Mesenchymal stem cell (in vitro differentiated cells and primary cell): ENCODE measurements at regions not wholly inside any gene's neighbourhood (a gene's known extent, or its start where the extent isn't known, plus 50 kb on each side); places are given as distances from the start of the nearest gene placed in this dataset.

Source experiments
- DNase-seq: peaks from one replicate; pipeline ENCODE4 v3.0.0-alpha.2; 2013
- H2AFZ ChIP-seq: one replicate; pipeline ENCODE4 v1.6.1; 2013; ENCODE audit warnings: low read depth, mild to moderate bottlenecking, control low read depth, inconsistent platforms, low read length, moderate library complexity
- H2AK5ac ChIP-seq: 2 replicates; pipeline ENCODE4 v1.6.1; 2013; ENCODE audit warnings: low read length, moderate library complexity, mild to moderate bottlenecking, inconsistent platforms; ENCODE audit not compliant: severe bottlenecking
- H2BK120ac ChIP-seq: one replicate; pipeline ENCODE4 v1.6.1; 2013; ENCODE audit warnings: low read depth, mild to moderate bottlenecking, inconsistent platforms, low read length, moderate library complexity
- H2BK12ac ChIP-seq, 2 experiments: one replicate each; pipeline ENCODE4 v1.6.1; 2013; ENCODE audit warnings: inconsistent platforms in 2 of 2, low read length in 2 of 2, mild to moderate bottlenecking in 2 of 2, moderate library complexity in 2 of 2, control low read depth in 1 of 2
- H2BK15ac ChIP-seq: one replicate; pipeline ENCODE4 v1.6.1; 2013; ENCODE audit warnings: mild to moderate bottlenecking, low read depth, inconsistent platforms; ENCODE audit not compliant: poor library complexity, severe bottlenecking
- H2BK5ac ChIP-seq: 2 replicates; pipeline ENCODE4 v1.6.1; 2013; ENCODE audit warnings: low read depth, mild to moderate bottlenecking, low read length, control low read depth, inconsistent platforms; ENCODE audit not compliant: poor library complexity, severe bottlenecking
- H3K14ac ChIP-seq, 2 experiments: one replicate each; pipeline ENCODE4 v1.6.1; 2013; ENCODE audit warnings: inconsistent platforms in 2 of 2, low read length in 2 of 2, control low read depth in 1 of 2, mild to moderate bottlenecking in 1 of 2, moderate library complexity in 1 of 2
- H3K18ac ChIP-seq, 2 experiments: one replicate each; pipeline ENCODE4 v1.6.1; 2013; ENCODE audit warnings: inconsistent platforms in 2 of 2, low read length in 2 of 2, control low read depth in 1 of 2, low read depth in 1 of 2, mild to moderate bottlenecking in 1 of 2
- H3K23ac ChIP-seq, 2 experiments: one replicate each; pipeline ENCODE4 v1.6.1; 2013; ENCODE audit warnings: inconsistent platforms in 2 of 2, low read length in 2 of 2, mild to moderate bottlenecking in 2 of 2, moderate library complexity in 2 of 2, control low read depth in 1 of 2
- H3K27ac ChIP-seq: 2 replicates; pipeline ENCODE4 v1.5.1; 2013; ENCODE audit warnings: mild to moderate bottlenecking, moderate library complexity, low read length, control low read depth, inconsistent platforms; ENCODE audit not compliant: poor library complexity, severe bottlenecking
- H3K27me3 ChIP-seq, 2 experiments: 2 replicates each; pipeline versions ENCODE4 v1.6.1 to v1.7.0; 2013; ENCODE audit warnings: low read length in 2 of 2, mild to moderate bottlenecking in 2 of 2, moderate library complexity in 2 of 2, control low read depth in 1 of 2, inconsistent platforms in 1 of 2; ENCODE audit not compliant: control insufficient read depth in 1 of 2, insufficient read depth in 1 of 2
- H3K36me3 ChIP-seq, 2 experiments: 2 replicates each; pipeline versions ENCODE4 v1.6.1 to v1.7.0; 2013; ENCODE audit warnings: low read length in 2 of 2, control low read depth in 1 of 2, inconsistent platforms in 1 of 2, low read depth in 1 of 2, mild to moderate bottlenecking in 1 of 2; ENCODE audit not compliant: insufficient read depth in 2 of 2, control insufficient read depth in 1 of 2
- H3K4ac ChIP-seq, 2 experiments: one replicate each; pipeline ENCODE4 v1.6.1; 2013; ENCODE audit warnings: inconsistent platforms in 2 of 2, low read length in 2 of 2, mild to moderate bottlenecking in 2 of 2, moderate library complexity in 2 of 2, control low read depth in 1 of 2, low read depth in 1 of 2
- H3K4me1 ChIP-seq: 2 replicates; pipeline ENCODE4 v1.6.1; 2013; ENCODE audit warnings: low read depth, low read length, control low read depth; ENCODE audit not compliant: control insufficient read depth, insufficient read depth
- H3K4me2 ChIP-seq: 2 replicates; pipeline ENCODE4 v1.6.1; 2013; ENCODE audit warnings: low read length, mild to moderate bottlenecking, inconsistent platforms; ENCODE audit not compliant: poor library complexity, severe bottlenecking
- H3K4me3 ChIP-seq, 2 experiments: 2 replicates each; pipeline versions ENCODE4 v1.5.1 to v1.7.0; 2013; ENCODE audit warnings: low read length in 2 of 2, mild to moderate bottlenecking in 2 of 2, control low read depth in 1 of 2, low read depth in 1 of 2; ENCODE audit not compliant: insufficient read depth in 1 of 2
- H3K79me1 ChIP-seq: replicated peaks from 2 replicates; pipeline ENCODE4 v1.6.1; 2013; ENCODE audit warnings: mild to moderate bottlenecking, control low read depth, low read length, inconsistent platforms; ENCODE audit not compliant: poor library complexity, severe bottlenecking
- H3K9ac ChIP-seq: 2 replicates; pipeline ENCODE4 v1.7.0; 2013; ENCODE audit warnings: mild to moderate bottlenecking, low read length, moderate library complexity
- H3K9me3 ChIP-seq: 2 replicates; pipeline ENCODE4 v1.7.0; 2013; ENCODE audit warnings: mild to moderate bottlenecking, low read length; ENCODE audit not compliant: control insufficient read depth
- H4K8ac ChIP-seq: one replicate; pipeline ENCODE4 v1.6.1; 2013; ENCODE audit warnings: inconsistent platforms, mild to moderate bottlenecking, low read length, moderate library complexity
- H4K91ac ChIP-seq: one replicate; pipeline ENCODE4 v1.6.1; 2013; ENCODE audit warnings: mild to moderate bottlenecking, low read length, inconsistent platforms
- WGBS: methylation state at CpG from one replicate; pipeline ENCODE4 v1.1.7; 2013; ENCODE audit warnings: mixed read lengths; 5-methylcytosine and 5-hydroxymethylcytosine counted together

DNA sequence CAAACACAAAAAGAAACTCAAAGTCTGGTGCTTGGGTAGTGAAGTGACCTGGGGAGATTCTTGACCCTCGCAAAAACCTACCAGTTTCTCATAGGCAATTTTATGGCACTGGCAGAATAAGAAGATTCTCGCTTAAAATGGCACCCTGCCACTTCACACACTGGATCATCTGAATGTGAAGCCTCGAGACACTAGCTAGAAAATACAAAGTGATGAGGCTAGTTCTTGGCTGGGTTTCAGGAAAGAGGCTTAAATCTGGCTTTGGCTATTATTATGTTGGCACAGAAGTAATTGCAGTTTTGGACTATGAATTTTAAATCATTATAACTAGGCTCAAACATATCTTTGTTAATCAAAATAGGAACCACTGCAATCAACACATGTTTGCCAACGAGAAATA is 634.7 kb upstream of the BOD1L1 start:
- no peaks in the 10 kb centered on the region for H3K9me3 ChIP-seq
- 66% methylated on average over 4 of the region's 4 CpGs for WGBS
- H3K23ac ChIP-seq: no peak overlapping the region
- H3K18ac ChIP-seq: no peak overlapping the region
- H2AFZ ChIP-seq: no peak overlapping the region
- no peak overlapping the region for H2AK5ac ChIP-seq
- H3K14ac ChIP-seq: no peak overlapping the region
- H3K4me1 ChIP-seq: no peaks in the 10 kb centered on the region
- no peaks in the 10 kb centered on the region for H3K79me1 ChIP-seq
- no peak overlapping the region for H4K91ac ChIP-seq
- H3K4me3 ChIP-seq: no peak overlapping the region
- H3K36me3 ChIP-seq: no peaks in the 10 kb centered on the region
- H2BK5ac ChIP-seq: no peak overlapping the region
- peaks cover 0 to 3% of the 10 kb centered on the region in 2 experiments for H3K27me3 ChIP-seq
- H2BK12ac ChIP-seq: no peak overlapping the region
- H2BK15ac ChIP-seq: no peak overlapping the region
- no peak overlapping the region for H4K8ac ChIP-seq
- no peak for DNase-seq
- no peak overlapping the region for H3K9ac ChIP-seq
- no peak overlapping the region for H3K4ac ChIP-seq
- no peak overlapping the region for H2BK120ac ChIP-seq
- H3K27ac ChIP-seq: no peak overlapping the region
- no peak overlapping the region for H3K4me2 ChIP-seq

DNA sequence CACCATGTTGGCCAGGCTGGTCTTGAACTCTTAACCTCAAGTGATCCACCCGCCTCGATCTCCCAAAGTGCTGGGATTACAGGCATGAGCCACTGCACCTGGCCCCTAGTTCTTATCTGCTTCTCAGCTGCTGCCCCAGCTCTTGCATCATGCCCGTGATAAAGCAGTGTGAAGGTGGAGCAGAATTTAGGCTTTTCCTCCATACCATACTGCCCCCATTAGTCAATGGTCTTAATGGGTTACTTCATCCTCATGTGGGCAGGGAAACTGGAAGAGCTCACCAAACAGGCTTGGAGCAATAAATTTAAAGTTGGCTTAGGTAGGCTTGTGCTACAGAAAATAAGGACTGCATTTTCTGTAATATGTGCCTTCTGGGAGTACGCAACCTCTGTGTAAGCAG is 636.9 kb upstream of the BOD1L1 start:
- no peak overlapping the region for H4K91ac ChIP-seq

DNA sequence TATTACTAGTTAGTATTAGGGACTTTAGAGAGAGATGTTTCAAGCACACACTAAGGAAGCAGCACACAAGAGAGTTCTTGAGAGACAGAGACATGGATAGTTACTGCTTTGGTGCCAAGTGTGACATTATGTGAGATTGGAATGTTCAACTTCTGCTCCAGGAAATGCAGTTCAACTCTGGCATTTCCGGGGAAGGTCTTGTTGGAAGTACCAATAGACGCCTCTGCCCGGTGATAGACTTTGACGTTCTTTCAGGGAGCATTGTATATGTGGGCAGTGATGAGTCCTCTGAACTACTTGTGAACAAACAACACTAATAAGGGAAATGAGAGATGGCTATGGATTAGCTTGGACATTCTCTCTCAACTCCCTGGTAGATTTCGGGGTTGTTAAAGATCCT is 638.1 kb upstream of the BOD1L1 start:
- Histone ChIP-seq H3K9me3 (no peaks in the 10 kb centered on the region), H2BK5ac (no peak overlapping the region), H2AFZ (no peak overlapping the region), H3K79me1 (no peaks in the 10 kb centered on the region), H2BK12ac (no peak overlapping the region), H3K27me3 (peaks cover 0 to 3% of the 10 kb centered on the region in 2 experiments), H3K27ac (no peak overlapping the region), H3K9ac (no peak overlapping the region), H4K8ac (no peak overlapping the region), H3K4me3 (no peak overlapping the region), H3K23ac (no peak overlapping the region), H3K4me1 (no peaks in the 10 kb centered on the region), H2AK5ac (no peak overlapping the region), H3K4ac (no peak overlapping the region), H3K4me2 (no peak overlapping the region), H2BK120ac (no peak overlapping the region), H3K18ac (no peak overlapping the region), H2BK15ac (no peak overlapping the region), H4K91ac (no peak overlapping the region), H3K36me3 (no peaks in the 10 kb centered on the region), H3K14ac (no peak overlapping the region)
- WGBS: 73% methylated on average over 5 of the region's 5 CpGs
- DNase-seq: no peak

More for the DNA sequence above, 636.9 kb upstream of the BOD1L1 start:
- Histone ChIP-seq H2BK120ac (no peak overlapping the region), H3K9me3 (no peaks in the 10 kb centered on the region), H3K36me3 (no peaks in the 10 kb centered on the region), H2BK12ac (no peak overlapping the region), H3K18ac (no peak overlapping the region), H3K4me2 (no peak overlapping the region), H3K27me3 (peaks cover 0 to 3% of the 10 kb centered on the region in 2 experiments), H2BK15ac (no peak overlapping the region), H3K14ac (no peak overlapping the region), H2AFZ (no peak overlapping the region), H3K4ac (no peak overlapping the region), H3K79me1 (no peaks in the 10 kb centered on the region), H4K8ac (no peak overlapping the region), H3K9ac (no peak overlapping the region), H3K4me1 (no peaks in the 10 kb centered on the region), H2AK5ac (no peak overlapping the region), H3K27ac (no peak overlapping the region), H3K4me3 (no peak overlapping the region), H3K23ac (no peak overlapping the region), H2BK5ac (no peak overlapping the region)
- no peak for DNase-seq
- WGBS: 88% methylated on average over 4 of the region's 4 CpGs

DNA sequence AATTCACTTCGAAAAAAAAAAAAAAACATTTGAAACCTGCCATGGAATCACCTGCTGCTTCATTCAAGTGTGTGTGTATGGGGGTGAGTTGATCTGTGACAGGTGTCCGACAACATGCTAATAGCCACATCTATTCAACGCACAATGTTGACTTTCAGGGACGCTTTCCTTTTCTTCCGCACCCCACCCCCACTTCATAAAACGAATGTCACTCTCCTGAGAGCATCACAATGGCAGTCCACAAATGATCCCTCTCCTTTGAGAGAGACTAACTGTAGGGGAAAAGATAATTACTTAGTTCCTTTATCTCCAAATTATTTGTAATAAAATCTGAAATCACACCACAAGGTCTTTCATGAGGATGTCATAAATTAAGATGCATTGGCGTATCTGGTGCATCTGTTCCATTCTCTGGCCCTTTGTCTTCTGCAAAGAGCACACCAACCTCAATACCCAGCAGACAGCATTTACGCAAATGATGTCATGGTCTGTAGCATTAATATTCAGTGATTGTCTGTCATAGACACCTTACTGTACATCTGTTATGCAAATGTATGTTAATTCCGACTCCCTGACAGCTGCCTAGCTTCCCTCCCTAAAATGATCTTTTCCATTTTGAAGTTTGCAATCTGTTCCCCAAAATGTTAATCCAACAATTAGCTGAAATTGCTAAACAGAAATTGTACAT is 640.0 kb upstream of the BOD1L1 start:
- peaks cover 0 to 3% of the 10 kb centered on the region in 2 experiments for H3K27me3 ChIP-seq
- H4K91ac ChIP-seq: no peak overlapping the region
- H2AK5ac ChIP-seq: no peak overlapping the region
- 89% methylated on average over 3 of the region's 9 CpGs for WGBS
- no peak overlapping the region for H2AFZ ChIP-seq
- no peak overlapping the region for H2BK15ac ChIP-seq
- H3K79me1 ChIP-seq: no peaks in the 10 kb centered on the region
- no peak overlapping the region for H3K4me3 ChIP-seq
- no peak overlapping the region for H2BK120ac ChIP-seq
- no peak overlapping the region for H4K8ac ChIP-seq
- H3K27ac ChIP-seq: no peak overlapping the region
- no peak overlapping the region for H2BK5ac ChIP-seq
- no peaks in the 10 kb centered on the region for H3K4me1 ChIP-seq
- no peak overlapping the region for H3K18ac ChIP-seq
- H3K14ac ChIP-seq: no peak overlapping the region
- H3K23ac ChIP-seq: no peak overlapping the region
- H2BK12ac ChIP-seq: no peak overlapping the region
- H3K4ac ChIP-seq: no peak overlapping the region
- no peak for DNase-seq
- no peak overlapping the region for H3K9ac ChIP-seq
- H3K36me3 ChIP-seq: no peaks in the 10 kb centered on the region
- no peaks in the 10 kb centered on the region for H3K9me3 ChIP-seq
- no peak overlapping the region for H3K4me2 ChIP-seq
